ENCODE measurements at regions not wholly inside any gene's neighbourhood (a gene's known extent, or its start where the extent isn't known, plus 50 kb on each side); places are given as distances from the start of the nearest gene placed in this dataset.
"Not testable (repeated sequence)": the region's sequence is repeated elsewhere in the genome, so short reads cannot be mapped to it uniquely, and the experiment has no call there.

DNA sequence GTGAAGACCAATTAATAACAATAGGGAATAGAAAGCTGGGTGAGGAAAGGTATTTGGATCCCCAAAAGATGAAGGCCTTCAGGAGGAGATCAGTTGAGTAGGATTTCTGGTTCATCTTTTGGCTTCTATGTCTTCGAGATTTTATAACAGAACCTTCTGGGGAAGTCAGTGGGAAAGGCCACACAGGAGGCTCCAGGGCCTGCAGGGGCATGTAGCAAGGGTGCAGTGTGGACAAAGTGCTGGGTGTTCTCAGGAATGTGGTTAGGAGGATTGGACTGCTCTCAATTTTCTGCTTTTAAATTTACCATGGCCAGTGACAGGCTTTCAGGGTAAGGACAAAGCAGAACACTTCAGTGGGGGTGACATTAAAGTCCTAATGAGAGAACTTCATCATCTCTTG, 378.0 kb downstream of the CCSER2 start:
- DNase-seq, result no peak

DNA sequence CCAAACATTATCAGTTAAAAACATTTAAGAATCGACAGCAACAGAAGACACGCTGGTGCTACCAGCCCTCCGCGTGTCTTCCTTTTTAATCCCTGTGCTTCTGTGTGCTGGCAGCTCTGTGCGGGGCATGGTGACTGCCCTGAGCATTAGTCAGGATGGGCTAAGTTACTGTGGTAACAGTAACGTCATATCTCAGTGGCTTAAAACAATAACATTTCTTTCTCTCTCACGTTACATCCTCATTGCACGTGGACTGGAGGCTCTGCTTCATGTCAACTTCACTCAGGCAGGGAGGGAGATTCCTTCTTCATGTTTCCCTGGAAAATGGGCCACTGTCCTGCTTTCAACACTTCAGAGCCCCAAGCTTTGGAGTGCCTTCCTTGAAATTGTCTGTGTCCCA, 378.5 kb downstream of the CCSER2 start:
- DNase-seq, result no peak

- DNase-seq, result peak; percentile 83
These were observed 387.5 kb downstream of the CCSER2 start for GRCh38 chr10:84715911-84716310.

- DNase-seq, result no peak
These were observed 390.7 kb downstream of the CCSER2 start for GRCh38 chr10:84718877-84719616.

- DNase-seq, result no peak
These were observed 391.3 kb downstream of the CCSER2 start for GRCh38 chr10:84719687-84720086.

DNA sequence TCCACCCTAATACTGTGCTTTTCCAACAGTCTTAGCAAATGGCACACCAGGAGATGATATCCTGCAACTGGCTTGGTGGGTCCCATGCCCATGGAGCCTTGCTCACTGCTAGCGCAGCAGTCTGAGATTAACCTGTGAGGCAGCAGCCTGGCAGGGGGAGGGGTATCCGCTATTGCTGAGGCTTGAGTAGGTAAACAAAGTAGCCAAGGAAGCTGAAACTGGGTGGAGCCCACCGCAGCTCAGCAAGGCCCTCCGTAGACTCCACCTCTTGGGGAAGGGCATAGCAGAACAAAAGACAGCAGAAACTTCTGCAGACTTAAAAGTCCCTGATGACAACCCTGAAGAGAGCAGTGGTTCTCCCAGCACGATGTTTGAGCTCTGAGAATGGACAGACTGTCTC, 399.0 kb downstream of the CCSER2 start:
- DNase-seq, result no peak

DNA sequence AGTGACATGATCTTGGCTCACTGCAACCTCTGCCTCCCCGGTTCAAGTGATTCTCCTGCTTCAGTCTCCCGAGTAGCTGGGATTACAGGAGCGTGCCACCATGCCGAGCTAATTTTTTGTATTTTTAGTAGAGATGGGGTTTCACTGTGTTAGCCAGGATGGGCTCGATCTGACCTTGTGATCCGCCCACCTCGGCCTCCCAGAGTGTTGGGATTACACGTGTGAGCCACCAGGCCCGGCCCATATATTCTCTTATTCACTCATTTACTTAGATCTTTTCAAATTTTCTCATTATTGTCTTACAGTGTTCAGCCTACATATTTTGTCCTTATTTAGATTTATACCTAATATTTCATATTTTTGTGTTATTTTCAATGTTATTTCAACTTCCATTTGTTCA, 410.7 kb downstream of the CCSER2 start:
- DNase-seq, result not testable (repeated sequence)

DNA sequence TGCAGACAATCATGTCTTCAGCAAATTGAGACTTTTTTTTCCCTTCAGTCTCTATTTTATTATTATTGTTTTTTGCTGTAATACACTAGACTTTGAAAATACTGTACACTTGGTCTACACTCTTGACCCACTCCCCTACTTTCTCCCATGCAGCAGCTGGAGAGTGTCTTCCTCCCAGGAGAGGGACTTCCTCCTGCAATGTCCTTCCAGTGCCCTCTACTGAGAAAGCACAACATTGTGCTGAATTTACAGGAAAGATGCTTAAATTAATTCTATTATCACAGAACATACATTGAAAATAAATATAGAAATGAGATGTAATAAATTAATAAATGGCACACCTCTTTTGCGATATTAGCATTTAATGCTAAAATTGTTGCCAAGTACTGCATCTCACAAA, 411.3 kb downstream of the CCSER2 start:
- DNase-seq, result no peak

DNA sequence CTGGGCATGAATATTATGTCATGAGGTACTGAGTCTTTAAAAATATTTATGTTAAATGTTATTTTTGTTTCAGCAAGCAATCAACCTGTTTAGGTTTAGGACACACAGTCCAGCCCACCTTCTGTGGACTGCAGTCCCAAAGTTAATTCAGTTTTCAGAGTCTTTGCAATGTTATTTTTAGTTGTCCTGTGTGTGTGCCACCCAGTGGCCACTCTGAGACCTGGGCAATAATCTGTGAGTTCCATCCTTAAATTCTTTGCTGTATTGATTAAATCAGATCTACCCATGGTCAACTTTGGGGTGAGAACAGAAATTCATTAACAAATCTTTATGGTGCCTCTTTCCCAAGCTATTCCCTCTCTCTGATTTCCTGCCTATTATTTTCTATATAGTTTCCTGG, 415.1 kb downstream of the CCSER2 start:
- no peak for DNase-seq

- DNase-seq, result no peak
These were observed 426.9 kb downstream of the CCSER2 start for GRCh38 chr10:84755311-84755710.

DNA sequence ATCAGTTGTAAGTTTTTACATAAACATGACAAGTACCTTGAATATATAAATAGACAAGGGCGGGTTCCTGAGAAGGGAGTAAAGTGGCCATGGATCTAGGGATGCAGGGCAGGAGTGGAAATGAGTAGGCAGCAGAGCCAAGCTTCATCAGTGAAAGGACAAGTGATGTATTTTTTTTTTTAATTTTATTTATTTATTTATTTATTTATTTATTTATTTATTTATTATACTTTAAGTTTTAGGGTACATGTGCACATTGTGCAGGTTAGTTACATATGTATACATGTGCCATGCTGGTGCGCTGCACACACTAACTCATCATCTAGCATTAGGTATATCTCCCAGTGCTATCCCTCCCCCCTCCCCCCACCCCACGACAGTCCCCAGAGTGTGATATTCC, 428.3 kb downstream of the CCSER2 start:
- not testable (repeated sequence) for DNase-seq

DNA sequence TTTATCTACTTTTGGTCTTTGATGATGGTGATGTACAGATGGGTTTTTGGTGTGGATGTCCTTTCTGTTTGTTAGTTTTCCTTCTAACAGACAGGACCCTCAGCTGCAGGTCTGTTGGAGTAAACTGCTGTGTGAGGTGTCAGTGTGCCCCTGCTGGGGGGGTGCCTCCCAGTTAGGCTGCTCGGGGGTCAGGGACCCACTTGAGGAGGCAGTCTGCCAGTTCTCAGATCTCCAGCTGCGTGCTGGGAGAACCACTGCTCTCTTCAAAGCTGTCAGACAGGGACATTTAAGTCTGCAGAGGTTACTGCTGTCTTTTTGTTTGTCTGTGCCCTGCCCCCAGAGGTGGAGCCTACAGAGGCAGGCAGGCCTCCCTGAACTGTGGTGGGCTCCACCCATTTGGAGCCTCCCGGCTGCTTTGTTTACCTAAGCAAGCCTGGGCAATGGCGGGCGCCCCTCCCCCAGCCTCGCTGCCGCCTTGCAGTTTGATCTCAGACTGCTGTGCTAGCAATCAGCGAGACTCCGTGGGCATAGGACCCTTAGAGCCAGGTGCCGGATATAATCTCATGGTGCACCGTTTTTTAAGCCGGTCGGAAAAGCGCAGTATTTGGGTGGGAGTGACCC, 433.7 kb downstream of the CCSER2 start:
- peak; percentile 75 for DNase-seq

GRCh38 chr10:84762754-84763394, 434.5 kb downstream of the CCSER2 start:
- DNase-seq, result no peak

- no peak for DNase-seq
These were observed 435.6 kb downstream of the CCSER2 start for GRCh38 chr10:84763965-84764364.

- DNase-seq, result no peak
These were observed 436.7 kb downstream of the CCSER2 start for GRCh38 chr10:84765086-84765485.

- no peak for DNase-seq
These were observed 437.3 kb downstream of the CCSER2 start for GRCh38 chr10:84765656-84766055.

DNA sequence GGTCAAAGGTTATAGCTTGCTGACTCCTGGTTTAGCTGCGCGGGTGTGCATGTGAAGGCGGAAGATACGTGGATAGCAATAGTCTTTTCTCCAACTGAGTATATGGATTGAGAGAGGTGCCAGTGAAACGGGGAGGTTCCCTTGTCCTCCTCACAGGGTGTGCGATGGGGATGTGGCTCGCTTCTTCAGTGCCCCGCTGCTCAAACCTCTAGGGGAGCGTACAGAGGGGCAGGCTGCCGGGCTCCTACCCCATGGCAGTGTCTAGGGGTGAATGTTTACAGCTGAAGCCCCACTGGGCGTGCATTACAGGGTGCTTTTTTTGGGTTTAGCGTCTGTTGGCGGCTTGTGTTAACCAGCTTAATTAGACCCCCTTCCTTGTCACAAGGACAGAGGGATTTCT, 438.5 kb downstream of the CCSER2 start:
- no peak for DNase-seq

DNA sequence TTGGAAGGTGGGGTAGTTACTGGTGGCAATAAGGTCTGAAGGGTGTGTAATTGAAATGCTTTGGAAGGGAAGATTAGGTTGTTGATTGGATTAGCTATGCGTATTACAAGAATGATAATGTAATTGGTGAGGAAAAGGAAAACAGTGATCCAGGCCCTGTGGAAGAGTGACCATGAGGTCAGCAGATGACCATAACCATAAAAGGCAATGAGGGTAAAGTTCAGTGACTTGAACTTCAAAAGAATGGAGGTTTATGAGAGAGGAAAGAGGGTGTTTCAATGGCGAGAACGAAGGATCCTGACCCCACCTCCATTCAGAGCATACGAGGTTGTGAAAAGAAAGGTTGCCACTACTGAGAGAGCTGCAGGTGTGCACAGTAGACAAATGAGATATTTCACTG, 439.7 kb downstream of the CCSER2 start:
- no peak for DNase-seq

DNA sequence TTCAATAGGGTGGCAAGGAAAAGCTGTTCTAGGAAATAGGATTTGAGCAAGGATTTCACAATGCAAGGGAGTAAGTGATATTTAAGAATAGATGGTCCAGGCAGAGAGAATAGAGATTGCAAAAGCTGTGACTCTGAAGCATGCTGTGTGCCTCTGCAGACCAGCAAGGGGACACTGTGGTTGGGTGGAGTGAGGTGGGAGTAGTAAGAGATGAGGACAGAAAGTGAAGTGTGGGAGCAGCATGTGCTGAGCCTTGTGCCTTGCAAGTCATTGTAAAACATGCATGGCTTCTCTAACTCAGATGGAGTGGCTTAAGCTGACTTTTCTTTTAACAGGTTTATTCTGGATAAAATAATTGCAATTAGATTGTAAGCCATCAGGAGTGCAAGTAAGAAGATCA, 442.4 kb downstream of the CCSER2 start:
- no peak for DNase-seq

- DNase-seq, result peak; percentile 71
These were observed 455.0 kb downstream of the CCSER2 start for GRCh38 chr10:84783386-84783785.

- no peak for DNase-seq
These were observed 455.5 kb downstream of the CCSER2 start for GRCh38 chr10:84783909-84784308.

- no peak for DNase-seq
These were observed 456.4 kb downstream of the CCSER2 start for GRCh38 chr10:84784749-84785148.

DNA sequence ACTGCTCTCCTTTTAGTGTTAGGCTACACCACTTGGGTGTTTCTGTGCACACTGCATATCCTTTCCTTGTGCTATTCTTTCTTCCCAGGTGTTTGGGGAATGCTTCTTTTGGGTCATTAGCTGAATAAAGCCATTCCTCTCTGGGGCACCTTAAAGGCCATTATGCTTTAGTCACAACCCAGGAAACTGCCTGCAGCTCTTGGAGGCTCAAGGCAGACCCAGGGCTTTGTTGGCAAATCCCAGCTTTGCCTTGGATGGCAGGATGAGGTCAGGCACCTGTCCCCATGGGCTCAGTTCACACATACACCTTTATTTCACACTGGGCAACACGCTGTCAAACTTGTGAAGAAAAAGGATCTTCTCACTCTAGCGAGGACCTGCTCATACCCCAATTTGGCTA, 460.6 kb downstream of the CCSER2 start:
- no peak for DNase-seq

DNA sequence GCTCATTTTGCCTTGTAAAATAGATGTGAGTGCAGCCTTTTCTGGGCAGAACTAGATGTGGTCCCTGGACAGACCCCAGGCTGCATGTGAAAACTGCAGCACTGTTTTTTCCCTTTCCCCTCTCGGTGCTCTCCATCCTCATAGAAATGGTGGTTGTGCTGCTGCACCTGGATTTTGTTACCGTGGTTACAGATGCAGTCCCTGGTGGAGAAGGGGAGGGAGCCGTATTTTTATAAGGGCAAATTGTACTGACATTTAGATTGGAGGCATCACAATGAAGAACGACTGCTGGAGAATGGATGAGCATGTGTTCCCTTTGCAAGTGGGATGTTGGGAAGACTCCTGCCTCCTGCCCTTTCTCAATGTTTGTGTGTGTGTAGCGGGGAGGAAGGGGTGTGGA, 469.9 kb downstream of the CCSER2 start:
- DNase-seq, result no peak
